Left ventricle myocardium inferior (tissue), 1 donor: ENCODE measurements at regions not wholly inside any gene's neighbourhood (a gene's known extent, or its start where the extent isn't known, plus 50 kb on each side); places are given as distances from the start of the nearest gene placed in this dataset.

Experiments used
- DNase-seq: peaks from one replicate; pipeline ENCODE4 v3.0.0-alpha.2; 2020
- H3K27ac ChIP-seq: fragments of 200-600 bp; replicated peaks from 2 replicates; pipeline ENCODE4 v1.8.0; 2021
- H3K27me3 ChIP-seq: fragments of 200-600 bp; 2 replicates; pipeline ENCODE4 v1.8.0; 2021; ENCODE audit warnings: low read depth
- H3K36me3 ChIP-seq: fragments of 200-600 bp; 2 replicates; pipeline ENCODE4 v1.8.0; 2021
- H3K4me1 ChIP-seq: fragments of 200-600 bp; 2 replicates; pipeline ENCODE4 v1.8.0; 2021
- H3K4me3 ChIP-seq: fragments of 200-600 bp; 2 replicates; pipeline ENCODE4 v1.8.0; 2021; ENCODE audit warnings: mild to moderate bottlenecking, moderate library complexity
- H3K9me3 ChIP-seq: fragments of 200-600 bp; replicated peaks from 2 replicates; pipeline ENCODE4 v1.8.0; 2021
- intact Hi-C: fragments of 100-400 bp; cut with micrococcal nuclease; formaldehyde crosslinking; loops from one replicate; pipeline ENCODE4 v1.11.0; 2022
- TF ChIP-seq, protein P1 (sequence below): fragments of 200-600 bp; IDR thresholded peaks from 2 replicates; pipeline ENCODE4 v1.8.0; 2021; ENCODE audit warnings: antibody characterized with exemption, mild to moderate bottlenecking, borderline replicate concordance
- donor health status: DM: no; HTN: yes; CAD: no; lungs with severe emphysema.

DNA sequence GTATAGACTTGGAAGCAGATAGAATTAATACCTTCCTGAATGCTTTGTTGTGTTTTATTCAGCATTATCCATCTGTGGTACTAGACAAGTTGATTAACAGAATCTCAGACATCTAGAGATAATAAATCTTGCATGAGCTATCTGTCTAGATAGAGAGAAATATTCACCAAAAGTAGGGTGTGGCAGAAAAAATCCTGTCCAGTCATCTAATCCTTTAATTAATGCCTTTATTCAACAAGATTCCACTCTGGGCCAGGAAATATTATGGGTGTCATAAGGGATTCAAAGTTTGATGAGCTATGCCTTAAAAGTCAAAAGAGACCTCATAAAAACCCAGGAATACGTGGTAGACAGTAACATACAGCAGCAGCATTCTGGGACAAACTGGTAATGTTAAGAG lies 601.2 kb downstream of the LMO4 start:
- no peak for DNase-seq
- peaks cover 18% of the 10 kb centered on the region for H3K9me3 ChIP-seq
- no peaks in the 10 kb centered on the region for H3K36me3 ChIP-seq
- intact Hi-C loops, result no loop called here
- no peak overlapping the region for H3K4me3 ChIP-seq
- H3K27ac ChIP-seq, result no peak overlapping the region
- H3K27me3 ChIP-seq, result no peaks in the 10 kb centered on the region
- TF ChIP-seq, protein P1, sequence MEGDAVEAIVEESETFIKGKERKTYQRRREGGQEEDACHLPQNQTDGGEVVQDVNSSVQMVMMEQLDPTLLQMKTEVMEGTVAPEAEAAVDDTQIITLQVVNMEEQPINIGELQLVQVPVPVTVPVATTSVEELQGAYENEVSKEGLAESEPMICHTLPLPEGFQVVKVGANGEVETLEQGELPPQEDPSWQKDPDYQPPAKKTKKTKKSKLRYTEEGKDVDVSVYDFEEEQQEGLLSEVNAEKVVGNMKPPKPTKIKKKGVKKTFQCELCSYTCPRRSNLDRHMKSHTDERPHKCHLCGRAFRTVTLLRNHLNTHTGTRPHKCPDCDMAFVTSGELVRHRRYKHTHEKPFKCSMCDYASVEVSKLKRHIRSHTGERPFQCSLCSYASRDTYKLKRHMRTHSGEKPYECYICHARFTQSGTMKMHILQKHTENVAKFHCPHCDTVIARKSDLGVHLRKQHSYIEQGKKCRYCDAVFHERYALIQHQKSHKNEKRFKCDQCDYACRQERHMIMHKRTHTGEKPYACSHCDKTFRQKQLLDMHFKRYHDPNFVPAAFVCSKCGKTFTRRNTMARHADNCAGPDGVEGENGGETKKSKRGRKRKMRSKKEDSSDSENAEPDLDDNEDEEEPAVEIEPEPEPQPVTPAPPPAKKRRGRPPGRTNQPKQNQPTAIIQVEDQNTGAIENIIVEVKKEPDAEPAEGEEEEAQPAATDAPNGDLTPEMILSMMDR, result no peak
- no peaks in the 10 kb centered on the region for H3K4me1 ChIP-seq

DNA sequence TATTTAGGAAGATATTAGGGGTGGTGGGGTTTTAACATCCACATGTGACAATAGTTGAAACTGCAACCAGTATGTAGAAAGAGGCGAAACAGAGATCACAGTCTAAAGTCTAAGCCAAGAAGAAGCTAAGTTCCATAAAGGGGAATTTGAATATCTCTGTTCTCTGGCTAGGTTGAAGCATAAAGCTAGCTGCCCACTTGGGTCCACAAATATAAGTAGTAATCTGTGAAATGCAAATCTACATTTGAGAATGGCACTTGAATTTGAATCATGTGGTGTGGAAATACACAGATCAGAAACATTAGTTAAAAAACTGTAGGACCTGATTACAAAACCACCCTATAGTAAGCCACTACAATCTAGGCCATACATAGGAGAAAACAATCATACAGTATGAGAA lies 602.1 kb downstream of the LMO4 start:
- TF ChIP-seq, protein P1, result no peak
- Histone ChIP-seq H3K9me3 (peaks cover 18% of the 10 kb centered on the region), H3K4me3 (no peak overlapping the region), H3K27me3 (no peaks in the 10 kb centered on the region), H3K36me3 (no peaks in the 10 kb centered on the region), H3K27ac (no peak overlapping the region), H3K4me1 (no peaks in the 10 kb centered on the region)
- DNase-seq, result no peak
- intact Hi-C loops, result no loop called here

DNA sequence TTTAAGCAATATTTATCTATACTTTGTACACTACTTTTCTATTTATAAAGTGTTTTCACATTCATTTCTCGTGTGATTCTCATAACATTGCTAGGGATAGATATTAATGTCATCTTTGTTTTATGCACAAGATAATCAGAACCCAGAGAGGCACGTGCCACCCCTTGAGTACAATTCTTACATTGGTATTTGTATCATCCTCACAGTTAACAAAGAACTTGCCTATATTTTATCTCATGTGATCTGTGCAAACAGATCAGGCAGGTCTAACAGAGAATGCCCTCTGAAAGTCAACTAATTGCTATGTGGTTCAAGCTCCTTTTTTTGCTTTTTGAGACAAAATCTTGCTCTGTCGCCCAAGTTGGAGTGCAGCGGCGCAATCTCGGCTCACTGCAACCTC lies 604.5 kb downstream of the LMO4 start:
- TF ChIP-seq, protein P1, result no peak
- H3K36me3 ChIP-seq, result no peaks in the 10 kb centered on the region
- no peak overlapping the region for H3K4me3 ChIP-seq
- no peak overlapping the region for H3K27ac ChIP-seq
- H3K27me3 ChIP-seq, result no peaks in the 10 kb centered on the region
- intact Hi-C loops, result no loop called here
- peaks cover 18% of the 10 kb centered on the region for H3K9me3 ChIP-seq
- no peaks in the 10 kb centered on the region for H3K4me1 ChIP-seq
- no peak for DNase-seq

DNA sequence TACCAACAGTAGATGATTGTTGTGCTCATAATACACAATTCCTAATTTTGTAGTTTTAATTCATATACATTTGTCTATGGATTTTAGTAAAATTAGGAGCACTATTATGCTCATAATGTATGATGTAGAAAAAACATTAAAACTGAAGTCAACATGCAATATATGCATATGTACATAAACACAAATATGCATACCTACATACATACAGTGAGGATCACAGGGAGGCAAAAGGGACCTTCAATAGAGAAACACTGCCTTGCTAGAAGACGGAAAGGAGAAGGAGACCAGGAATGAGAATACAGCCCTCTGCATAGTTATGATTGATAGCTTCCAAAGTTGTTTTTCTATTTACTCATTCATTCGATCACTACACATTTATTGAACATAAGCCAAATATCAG lies 606.5 kb downstream of the LMO4 start:
- H3K27ac ChIP-seq, result no peak overlapping the region
- intact Hi-C loops, result no loop called here
- H3K27me3 ChIP-seq, result no peaks in the 10 kb centered on the region
- H3K36me3 ChIP-seq, result no peaks in the 10 kb centered on the region
- H3K9me3 ChIP-seq, result peaks cover 18% of the 10 kb centered on the region
- DNase-seq, result no peak
- no peaks in the 10 kb centered on the region for H3K4me1 ChIP-seq
- H3K4me3 ChIP-seq, result no peak overlapping the region
- TF ChIP-seq, protein P1, result no peak

DNA sequence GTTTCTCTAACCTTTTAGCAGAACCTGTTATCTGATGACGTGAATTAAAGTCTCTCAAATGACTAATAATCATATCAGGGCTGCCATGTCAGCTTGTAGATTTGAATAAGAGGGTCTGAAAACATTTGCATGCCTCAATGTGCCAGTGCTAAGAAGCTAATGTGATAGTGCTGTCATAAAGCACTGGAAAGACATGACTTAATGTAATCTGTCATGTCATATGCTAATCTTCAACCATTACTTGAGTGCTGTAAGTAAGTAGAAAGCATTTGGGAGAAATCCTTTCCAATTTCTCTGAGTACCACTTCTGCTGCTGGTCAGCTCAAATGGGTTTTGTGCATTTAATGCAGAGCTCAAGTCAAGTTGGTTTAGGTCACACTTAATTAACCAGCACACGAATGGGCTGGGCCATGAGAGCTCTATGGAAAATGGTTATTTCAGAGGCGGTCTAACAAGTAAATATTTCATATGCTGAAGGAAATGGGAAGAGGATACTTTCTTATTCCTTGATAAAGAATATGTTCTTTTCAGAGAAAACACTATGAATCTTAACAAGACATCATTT lies 609.2 kb downstream of the LMO4 start:
- no peak for DNase-seq
- no peaks in the 10 kb centered on the region for H3K9me3 ChIP-seq
- no peak overlapping the region for H3K27ac ChIP-seq
- TF ChIP-seq, protein P1, result no peak
- H3K4me1 ChIP-seq, result peaks cover 3% of the 10 kb centered on the region
- no peaks in the 10 kb centered on the region for H3K27me3 ChIP-seq
- intact Hi-C loops, result no loop called here
- H3K4me3 ChIP-seq, result no peak overlapping the region
- no peaks in the 10 kb centered on the region for H3K36me3 ChIP-seq
